SIG-M5 treated with dmso at 0.1 percent for 504 hours (cell line): ENCODE measurements at regions not wholly inside any gene's neighbourhood (a gene's known extent, or its start where the extent isn't known, plus 50 kb on each side); places are given as distances from the start of the nearest gene placed in this dataset.

Experiments used
- DNase-seq: peaks from one replicate; lab custom pipeline; 2025; ENCODE audit not compliant: unreplicated experiment; lab: John Stamatoyannopoulos, UW

DNA sequence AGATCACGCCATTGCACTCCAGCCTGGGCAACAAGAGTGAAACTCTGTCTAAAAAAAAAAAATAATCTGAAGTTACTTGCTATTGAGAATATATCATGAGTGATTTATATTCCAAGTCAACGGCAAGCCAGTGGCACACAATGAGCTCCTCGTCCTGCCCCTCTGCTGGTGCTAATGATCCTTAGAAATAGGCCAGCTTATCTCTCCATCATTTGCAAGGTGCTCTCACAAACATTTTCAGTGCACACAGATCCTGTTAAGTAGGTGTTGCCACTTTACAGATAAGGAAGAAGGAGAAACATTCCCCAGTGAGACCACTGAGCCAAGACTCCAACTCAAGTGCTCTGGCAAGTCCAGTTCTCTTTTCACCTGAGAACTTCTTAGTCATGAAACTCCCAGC lies 91.3 kb upstream of the GPR45 start:
- DNase-seq = no peak

- no peak for DNase-seq
Measured at GRCh38 chr2:105154119-105154818, 87.3 kb upstream of the GPR45 start.

GRCh38 chr2:105156166-105156565 lies 85.4 kb upstream of the GPR45 start:
- no peak for DNase-seq

- no peak for DNase-seq
Measured at GRCh38 chr2:105158002-105158401, 83.5 kb upstream of the GPR45 start.

DNA sequence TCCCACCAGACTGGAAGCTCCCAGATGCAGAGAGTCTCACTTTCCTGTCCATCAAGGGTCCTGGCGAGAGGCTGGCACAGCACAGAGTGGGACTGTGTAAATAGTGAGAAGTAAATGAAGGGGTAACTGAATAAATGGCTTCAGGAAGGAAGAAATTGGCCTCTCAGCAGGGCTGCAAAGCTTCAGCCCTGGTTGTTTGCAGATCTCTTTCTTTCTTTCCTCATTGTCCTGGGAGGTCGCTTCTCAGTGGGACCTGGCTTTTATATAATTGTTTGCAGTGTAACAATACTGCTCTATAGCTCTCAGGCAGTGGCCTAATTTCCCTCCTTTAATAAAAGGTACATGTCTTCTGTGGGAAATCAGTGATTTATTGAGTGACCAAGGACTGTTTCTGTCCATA lies 74.9 kb upstream of the GPR45 start:
- DNase-seq = no peak

- no peak for DNase-seq
Measured at GRCh38 chr2:105168543-105168942, 73.0 kb upstream of the GPR45 start.

DNA sequence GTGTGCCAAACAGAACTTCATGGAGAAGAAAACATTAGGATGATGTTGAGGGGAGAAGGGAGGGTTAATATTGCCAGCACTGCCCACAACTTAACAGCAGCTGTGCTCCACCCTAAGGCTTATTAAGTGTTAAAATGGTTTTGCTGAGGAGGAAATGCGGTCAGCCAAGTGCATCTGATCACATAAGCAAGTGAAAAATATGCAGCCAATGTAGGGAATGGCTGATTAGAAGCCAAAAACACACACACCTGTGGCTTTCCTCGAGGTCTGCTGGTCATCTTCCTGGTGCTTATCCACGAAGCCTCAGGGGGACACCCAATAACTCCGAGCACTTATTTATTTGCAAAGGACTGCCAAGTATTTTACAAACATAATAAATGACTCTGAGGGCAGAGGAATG lies 66.3 kb upstream of the GPR45 start:
- DNase-seq = no peak

- DNase-seq = no peak
Measured at GRCh38 chr2:105176429-105176828, 65.1 kb upstream of the GPR45 start.

GRCh38 chr2:105177008-105177407 lies 64.5 kb upstream of the GPR45 start:
- DNase-seq = no peak

DNA sequence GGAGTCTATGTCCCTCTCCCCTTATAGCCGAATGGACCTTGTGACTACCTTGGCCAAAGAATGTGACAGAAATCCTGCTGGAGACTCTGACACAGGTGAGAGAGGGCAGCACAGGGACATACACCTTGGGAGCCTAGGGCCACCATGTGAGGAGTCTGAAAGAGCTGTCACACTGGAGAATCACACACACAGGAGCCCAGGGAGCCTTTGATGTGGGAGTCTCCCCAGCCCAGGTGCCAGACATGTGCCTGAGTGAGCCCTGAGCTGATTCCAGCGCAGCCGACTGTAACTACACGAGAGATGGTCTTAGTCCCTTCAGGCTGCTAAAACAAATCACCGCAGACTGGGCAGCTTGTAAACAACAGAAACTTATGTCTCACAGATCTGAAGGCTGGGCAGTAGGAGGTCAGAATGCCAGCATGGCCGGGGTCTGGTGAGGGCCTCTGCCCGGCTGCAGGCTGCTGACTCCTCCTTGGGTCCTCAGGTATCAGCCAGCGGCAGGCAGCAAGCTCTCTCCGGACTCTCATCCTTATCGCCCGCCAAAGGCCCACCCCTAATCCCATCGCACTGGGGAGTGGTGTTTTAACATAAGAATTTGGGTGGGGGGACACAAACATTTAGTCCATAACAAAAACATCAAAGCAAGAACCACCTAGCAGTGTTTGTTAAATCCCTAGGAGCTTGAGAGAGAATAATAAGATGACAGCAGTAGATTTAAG lies 63.8 kb upstream of the GPR45 start:
- DNase-seq = no peak

DNA sequence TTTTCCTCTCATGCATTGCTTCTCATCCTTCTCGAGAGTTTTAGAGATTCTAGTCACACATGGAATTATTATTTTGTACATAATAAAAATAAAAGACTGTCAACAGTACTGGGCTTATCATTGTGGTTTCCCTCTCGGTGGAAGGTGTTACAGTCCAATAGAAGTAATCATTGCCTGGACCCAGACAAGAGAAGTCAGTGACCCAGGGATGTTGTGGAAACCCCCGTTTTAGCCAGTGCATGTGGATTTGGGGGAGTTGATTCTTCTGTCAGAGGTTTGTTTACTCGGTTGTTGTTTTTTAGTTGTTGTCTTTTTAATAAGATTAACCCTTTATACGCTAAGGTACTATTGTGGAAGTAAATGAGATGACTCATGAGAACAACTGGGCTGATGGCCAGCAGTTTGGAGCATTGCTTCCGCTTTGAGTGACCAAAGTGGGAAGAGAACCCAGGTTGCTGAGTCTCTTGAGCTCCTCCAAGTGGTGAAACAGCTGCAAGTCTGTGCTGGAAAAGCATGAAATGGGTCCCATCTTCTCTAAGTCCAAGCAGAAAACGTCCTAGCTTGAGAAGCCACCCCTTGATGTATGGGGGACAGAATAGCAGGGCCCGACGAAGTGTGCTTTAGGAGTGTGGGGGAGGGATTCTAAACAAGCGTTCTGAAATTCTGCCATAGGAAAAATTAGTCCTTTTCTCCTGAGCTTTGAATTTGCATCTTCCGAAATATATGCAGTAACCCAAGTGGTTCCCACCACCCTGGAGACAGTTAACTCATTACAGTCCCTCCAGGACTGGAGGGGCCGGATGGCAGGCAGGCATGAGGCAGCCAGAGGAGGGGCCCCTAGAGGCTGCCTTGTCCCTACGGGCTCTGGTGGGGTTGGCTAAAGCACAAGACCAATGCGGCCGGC lies 61.8 kb upstream of the GPR45 start:
- peak; percentile 55 for DNase-seq

GRCh38 chr2:105180491-105180972 lies 61.0 kb upstream of the GPR45 start:
- no peak for DNase-seq

DNA sequence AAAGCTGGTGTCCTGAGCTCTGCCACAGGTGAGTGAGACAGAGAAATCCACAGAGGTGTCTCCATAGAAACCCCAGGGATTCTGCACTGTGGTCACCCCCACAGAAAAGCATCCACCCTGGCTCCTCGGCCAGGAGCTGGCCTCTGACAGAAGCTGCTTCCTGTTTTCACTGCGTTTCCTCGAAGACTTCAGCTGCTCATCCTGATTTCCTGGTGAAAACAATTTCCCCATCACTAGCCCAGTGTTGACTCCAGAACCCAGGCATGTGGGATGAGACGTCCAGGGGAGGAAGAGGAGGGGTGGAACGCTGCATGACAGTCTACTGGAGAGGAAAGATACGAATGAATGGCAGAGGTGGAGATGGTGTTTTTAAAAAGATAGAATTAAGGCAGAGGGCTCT lies 60.3 kb upstream of the GPR45 start:
- DNase-seq = no peak

DNA sequence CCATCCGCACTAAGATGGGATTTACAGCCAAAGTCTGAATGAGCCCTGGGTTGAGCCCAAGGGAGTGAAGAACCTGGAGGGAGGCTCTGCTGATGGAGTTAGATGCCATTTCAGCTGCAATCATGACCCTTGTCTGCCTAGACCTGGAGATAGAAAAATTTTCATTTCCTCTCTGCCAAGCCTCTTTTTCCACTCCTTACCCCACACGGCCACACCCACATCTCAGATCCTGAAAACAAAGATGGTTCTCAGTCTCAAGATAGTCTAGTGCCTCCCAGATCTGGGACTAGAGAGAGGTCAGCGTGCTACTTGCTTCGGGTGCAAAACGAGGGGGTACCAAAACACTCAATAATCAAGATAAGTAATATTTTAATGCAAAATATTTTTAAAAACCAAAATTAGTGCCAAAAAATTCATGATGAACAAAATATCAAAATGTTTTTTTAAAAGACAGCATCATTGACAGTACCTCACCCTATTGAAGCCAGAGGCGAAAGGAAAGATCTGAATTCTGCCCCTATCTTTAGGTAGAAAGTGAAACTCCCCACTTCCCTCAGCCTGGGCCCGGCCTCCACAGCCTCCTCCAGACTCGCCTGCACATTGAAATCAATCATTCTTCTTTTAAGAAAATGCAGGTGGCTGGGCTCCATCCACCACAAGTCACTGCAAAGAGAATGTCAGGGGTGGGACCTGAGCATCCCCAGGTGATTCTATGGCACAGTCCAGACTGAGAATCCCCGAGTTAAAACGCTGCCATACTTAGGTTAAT lies 57.8 kb upstream of the GPR45 start:
- DNase-seq = no peak

- DNase-seq = no peak
Measured at GRCh38 chr2:105184420-105184819, 57.1 kb upstream of the GPR45 start.

DNA sequence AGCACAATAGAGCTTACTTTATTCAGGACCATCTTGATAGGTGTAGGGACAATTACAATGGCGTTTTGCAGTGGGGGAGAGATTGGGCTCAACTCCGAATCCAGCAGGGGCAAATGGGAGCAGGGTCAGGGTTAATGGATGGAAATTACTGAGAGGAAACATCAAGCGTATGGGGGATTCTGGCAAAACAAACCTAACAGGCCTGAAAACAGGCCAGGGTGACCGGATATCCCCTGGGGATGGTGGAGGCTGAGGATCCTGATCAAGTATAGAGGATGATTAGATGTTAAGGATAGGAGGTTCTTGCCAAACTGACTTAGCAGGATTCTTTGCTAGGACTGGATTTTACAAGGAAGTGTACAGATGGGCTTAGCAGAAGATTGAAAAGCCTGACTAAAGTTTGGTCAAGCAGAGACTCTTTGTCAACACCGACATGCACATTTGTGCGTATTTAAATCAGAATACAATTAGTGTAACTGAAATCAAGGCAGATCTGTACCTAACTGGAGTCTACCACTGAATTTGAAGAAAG lies 54.5 kb upstream of the GPR45 start:
- DNase-seq = peak; percentile 19

DNA sequence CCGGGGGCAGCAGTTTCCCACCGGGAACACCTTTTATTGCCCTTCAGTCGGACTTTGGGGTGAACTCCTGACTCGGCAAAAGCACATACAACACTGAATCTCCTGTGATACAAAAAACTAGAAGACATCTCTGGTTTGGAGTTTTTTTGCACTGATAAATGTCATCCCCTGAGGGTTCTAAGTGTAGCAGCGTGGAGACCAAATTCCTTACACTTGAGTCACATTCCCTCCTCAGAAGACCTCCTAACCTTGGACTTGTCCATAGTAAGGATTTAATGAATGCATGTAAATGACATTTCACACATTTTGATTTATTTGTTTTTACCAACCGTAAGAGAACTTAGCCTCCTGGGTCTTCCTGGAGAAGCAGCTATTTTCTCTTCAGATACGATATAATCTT lies 54.0 kb upstream of the GPR45 start:
- no peak for DNase-seq

- no peak for DNase-seq
Measured at GRCh38 chr2:105188343-105188742, 53.2 kb upstream of the GPR45 start.
